ENCODE measurements at regions not wholly inside any gene's neighbourhood (a gene's known extent, or its start where the extent isn't known, plus 50 kb on each side); places are given as distances from the start of the nearest gene placed in this dataset.
"Not testable (repeated sequence)": the region's sequence is repeated elsewhere in the genome, so short reads cannot be mapped to it uniquely, and the experiment has no call there.

DNA sequence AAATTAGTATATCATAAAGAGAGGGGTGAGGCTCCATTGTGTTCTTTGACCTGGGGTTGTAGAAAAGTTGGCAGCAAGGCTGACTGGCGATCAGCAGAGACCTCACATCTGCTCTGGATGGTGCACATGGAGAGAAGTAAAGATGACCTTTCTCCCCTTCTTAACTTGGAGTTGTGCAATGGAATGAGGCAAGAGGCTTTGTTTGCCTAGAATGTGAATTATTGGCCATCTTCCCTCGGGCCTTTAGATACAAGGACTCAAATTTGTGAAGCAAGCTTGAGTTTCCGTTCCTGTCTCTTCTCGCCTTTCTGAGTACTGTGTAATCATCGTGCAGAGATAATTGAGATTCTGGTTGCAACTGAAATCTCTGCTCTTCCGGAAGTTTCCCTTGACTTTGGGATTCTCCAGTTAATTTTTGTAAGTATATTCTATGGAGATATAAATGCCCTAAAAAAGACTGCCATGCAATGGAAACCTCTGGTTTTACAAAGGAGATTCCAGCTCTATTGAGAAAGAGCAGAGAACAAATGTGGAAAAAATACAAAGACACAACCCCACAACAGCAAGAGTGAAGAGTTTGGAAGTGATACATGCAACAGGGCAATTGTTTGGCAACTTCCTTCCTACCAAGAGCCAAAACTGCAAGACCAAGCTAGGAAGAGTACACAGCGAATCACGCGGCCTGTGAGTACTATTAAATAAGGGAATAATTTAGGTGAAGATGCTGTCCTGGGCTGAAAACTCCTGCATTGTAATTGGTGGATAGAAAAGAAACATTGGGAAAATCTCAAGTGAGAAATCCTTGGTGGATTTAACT is 542.3 kb upstream of the NRP1 start:
- no peak overlapping the region for H3K27ac ChIP-seq
- no peaks in the 10 kb centered on the region for H3K4me1 ChIP-seq
- H3K36me3 ChIP-seq: no peaks in the 10 kb centered on the region
- intact Hi-C loops (cut with DNase I; ENCODE audit: low total_unique reads): no loop called here
- no peak overlapping the region for H3K4me3 ChIP-seq
- peak in 1 of 2 donors; percentile 29 for DNase-seq
- H3K9me3 ChIP-seq: no peaks in the 10 kb centered on the region
- H3K27me3 ChIP-seq: no peaks in the 10 kb centered on the region
- TF ChIP-seq, protein P1, sequence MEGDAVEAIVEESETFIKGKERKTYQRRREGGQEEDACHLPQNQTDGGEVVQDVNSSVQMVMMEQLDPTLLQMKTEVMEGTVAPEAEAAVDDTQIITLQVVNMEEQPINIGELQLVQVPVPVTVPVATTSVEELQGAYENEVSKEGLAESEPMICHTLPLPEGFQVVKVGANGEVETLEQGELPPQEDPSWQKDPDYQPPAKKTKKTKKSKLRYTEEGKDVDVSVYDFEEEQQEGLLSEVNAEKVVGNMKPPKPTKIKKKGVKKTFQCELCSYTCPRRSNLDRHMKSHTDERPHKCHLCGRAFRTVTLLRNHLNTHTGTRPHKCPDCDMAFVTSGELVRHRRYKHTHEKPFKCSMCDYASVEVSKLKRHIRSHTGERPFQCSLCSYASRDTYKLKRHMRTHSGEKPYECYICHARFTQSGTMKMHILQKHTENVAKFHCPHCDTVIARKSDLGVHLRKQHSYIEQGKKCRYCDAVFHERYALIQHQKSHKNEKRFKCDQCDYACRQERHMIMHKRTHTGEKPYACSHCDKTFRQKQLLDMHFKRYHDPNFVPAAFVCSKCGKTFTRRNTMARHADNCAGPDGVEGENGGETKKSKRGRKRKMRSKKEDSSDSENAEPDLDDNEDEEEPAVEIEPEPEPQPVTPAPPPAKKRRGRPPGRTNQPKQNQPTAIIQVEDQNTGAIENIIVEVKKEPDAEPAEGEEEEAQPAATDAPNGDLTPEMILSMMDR (IDR thresholded peaks at IDR 0.05): no peak

DNA sequence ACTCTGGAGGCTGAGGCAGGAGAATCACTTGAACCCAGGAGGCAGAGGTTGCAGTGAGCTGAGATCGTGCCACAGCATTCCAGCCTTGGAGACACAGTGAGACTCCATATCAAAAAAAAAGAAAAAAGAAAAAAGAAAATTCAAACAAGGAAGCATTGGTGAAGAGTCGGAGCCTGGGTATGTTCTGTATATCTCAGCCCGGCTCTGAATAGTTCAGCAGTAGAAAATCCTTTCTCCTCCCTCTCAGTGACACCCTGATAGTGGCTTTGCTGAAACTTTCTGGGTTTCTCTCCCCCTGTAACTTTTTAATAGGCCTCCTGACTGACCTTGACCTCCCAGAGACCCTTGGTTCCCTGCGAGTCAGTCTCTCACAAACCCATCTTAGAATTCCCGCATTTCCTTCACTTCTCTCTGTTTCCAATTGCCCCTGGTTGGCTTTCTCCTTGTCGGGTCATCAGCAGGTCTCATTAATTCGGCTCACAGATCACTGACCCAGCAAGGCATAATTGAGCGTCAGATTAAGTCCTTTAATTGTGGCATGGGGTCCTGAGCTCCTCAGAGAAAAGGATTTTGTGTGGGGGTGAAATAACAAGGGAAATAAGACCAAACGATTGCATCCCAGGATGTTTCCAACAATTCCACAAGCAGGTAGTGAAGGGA is 541.6 kb upstream of the NRP1 start:
- DNase-seq: no peak
- no peak overlapping the region for H3K27ac ChIP-seq
- H3K27me3 ChIP-seq: no peaks in the 10 kb centered on the region
- H3K9me3 ChIP-seq: no peaks in the 10 kb centered on the region
- no peaks in the 10 kb centered on the region for H3K36me3 ChIP-seq
- TF ChIP-seq, protein P1 (IDR thresholded peaks at IDR 0.05): no peak
- no peak overlapping the region for H3K4me3 ChIP-seq
- intact Hi-C loops (cut with DNase I; ENCODE audit: low total_unique reads): no loop called here
- H3K4me1 ChIP-seq: no peaks in the 10 kb centered on the region

DNA sequence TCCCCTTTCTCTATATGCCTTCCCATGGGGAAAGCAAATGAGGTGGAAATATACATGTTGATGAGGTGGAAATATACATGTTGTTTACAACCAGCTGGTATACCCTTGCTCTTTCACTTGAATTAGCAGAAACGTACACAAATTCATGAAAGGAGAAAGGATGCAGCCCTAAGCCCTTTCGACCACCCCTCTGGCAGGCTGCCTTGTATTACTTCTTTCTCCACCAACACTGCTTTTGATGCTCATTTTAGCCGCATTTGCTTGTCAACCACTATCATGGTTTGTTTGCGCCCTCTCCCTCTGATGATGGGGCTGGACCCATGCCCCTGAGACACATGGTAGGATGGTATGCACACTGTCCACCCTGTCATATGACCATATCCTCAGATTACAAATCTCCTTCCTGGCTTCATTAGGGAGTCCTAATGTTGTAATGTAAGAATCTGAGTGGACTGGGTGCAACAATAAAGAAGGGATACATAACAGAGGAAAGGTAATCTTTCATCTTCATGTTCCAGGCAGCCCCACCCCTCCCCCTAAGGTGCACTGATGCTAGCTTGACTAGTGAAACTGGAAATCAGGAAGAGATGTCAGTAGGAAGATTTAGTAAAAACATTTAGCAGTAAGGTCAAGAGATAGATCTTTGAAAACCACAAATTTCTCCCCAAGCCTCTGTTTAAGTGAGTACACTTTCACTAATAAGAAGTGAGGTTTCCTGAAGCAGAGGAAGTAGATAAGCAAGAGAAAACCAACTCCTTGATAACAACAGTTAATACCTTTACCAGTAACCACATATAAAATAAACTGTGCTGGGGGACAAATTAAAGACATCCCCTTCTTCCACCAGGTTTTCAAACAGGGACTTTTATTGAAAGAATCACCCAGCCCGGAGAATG is 536.8 kb upstream of the NRP1 start:
- intact Hi-C loops (cut with DNase I; ENCODE audit: low total_unique reads): no loop called here
- Histone ChIP-seq H3K9me3 (no peaks in the 10 kb centered on the region), H3K4me1 (peaks cover 0 to 17% (median 2%) of the 10 kb centered on the region in 4 donors), H3K27me3 (no peaks in the 10 kb centered on the region), H3K27ac (no peak overlapping the region), H3K36me3 (no peaks in the 10 kb centered on the region), H3K4me3 (no peak overlapping the region)
- TF ChIP-seq, protein P1 (IDR thresholded peaks at IDR 0.05): no peak
- DNase-seq: no peak

DNA sequence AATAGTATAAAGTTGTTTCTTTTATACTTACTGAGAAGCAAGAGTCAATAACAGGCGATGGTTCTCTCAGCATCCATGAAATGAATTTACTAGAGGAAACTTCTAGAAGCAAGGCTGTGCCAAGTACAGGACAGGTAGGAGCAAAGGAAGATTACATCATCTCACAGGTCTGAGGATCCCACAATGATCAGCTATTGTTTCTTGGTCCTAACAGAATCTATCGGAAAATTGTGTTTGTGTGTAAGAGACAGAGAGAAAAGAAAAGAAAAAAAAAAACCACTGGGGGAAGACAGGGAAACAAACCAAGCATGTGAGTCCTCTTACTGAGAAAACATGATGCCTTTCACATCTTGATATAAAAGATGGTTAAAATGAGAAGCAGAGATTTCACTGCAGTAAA is 535.0 kb upstream of the NRP1 start:
- TF ChIP-seq, protein P1 (IDR thresholded peaks at IDR 0.05): no peak
- peaks cover 0 to 17% (median 2%) of the 10 kb centered on the region in 4 donors for H3K4me1 ChIP-seq
- no peaks in the 10 kb centered on the region for H3K9me3 ChIP-seq
- intact Hi-C loops (cut with DNase I; ENCODE audit: low total_unique reads): no loop called here
- H3K27ac ChIP-seq: no peak overlapping the region
- no peak for DNase-seq
- no peaks in the 10 kb centered on the region for H3K36me3 ChIP-seq
- H3K27me3 ChIP-seq: no peaks in the 10 kb centered on the region
- H3K4me3 ChIP-seq: no peak overlapping the region

GRCh38 chr10:33869028-33869427 is 534.6 kb upstream of the NRP1 start:
- Histone ChIP-seq H3K27me3 (no peaks in the 10 kb centered on the region), H3K4me3 (no peak overlapping the region), H3K4me1 (peaks cover 0 to 17% (median 2%) of the 10 kb centered on the region in 4 donors), H3K27ac (no peak overlapping the region), H3K9me3 (no peaks in the 10 kb centered on the region), H3K36me3 (no peaks in the 10 kb centered on the region)
- intact Hi-C loops (cut with DNase I; ENCODE audit: low total_unique reads): no loop called here
- DNase-seq: no peak
- TF ChIP-seq, protein P1 (IDR thresholded peaks at IDR 0.05): no peak

DNA sequence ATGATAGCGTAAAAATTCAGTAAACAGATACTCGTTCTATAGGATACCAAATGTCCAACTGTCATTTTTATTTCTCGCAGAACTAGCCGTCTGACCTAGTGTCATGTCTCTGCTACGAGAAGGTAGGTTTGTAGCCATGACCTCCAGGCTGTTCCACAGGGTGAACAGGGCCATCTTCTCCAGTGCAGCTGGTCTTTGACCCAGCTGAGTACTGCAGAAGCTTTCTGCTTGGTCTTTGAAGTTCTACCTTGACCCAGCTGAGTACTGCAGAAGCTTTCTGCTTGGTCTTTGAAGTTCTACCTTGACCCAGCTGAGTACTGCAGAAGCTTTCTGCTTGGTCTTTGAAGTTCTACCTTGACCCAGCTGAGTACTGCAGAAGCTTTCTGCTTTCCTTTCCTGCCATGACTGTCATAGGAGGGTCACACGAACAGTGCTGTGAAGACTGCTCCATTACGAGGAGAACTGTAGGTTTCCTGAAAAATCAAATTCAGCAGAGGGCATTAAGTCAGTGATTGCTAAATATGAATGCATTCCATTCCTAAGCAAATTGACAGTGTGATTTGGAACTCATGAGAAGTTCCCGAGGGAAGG is 532.8 kb upstream of the NRP1 start:
- H3K27me3 ChIP-seq; H3K36me3 ChIP-seq; H3K9me3 ChIP-seq; DNase-seq; intact Hi-C loops (cut with DNase I; ENCODE audit: low total_unique reads); H3K4me3 ChIP-seq; H3K27ac ChIP-seq: not testable (repeated sequence)
- peaks cover 0 to 17% (median 2%) of the 10 kb centered on the region in 4 donors for H3K4me1 ChIP-seq

Measured in tibial artery (tissue), 4 donors.